Sciatic nerve (tissue), 2 donors: ENCODE measurements at regions not wholly inside any gene's neighbourhood (a gene's known extent, or its start where the extent isn't known, plus 50 kb on each side); places are given as distances from the start of the nearest gene placed in this dataset.
"Not testable (repeated sequence)": the region's sequence is repeated elsewhere in the genome, so short reads cannot be mapped to it uniquely, and the experiment has no call there.

Source experiments
- ATAC-seq: fragments of 200-7000 bp; cut with Tn5 transposase; one replicate; pipeline ENCODE4 v1.9.1; 2020; ENCODE audit warnings: mild to moderate bottlenecking, moderate library complexity
- DNase-seq: peaks from one replicate; pipeline ENCODE4 v3.0.0-alpha.2; 2020; ENCODE audit warnings: low spot score
- intact Hi-C: fragments of 100-400 bp; cut with DNase I; formaldehyde crosslinking; loops from one replicate; pipeline ENCODE4 v1.14.2; 2022
- donor health status: DM: no; HTN: no; CAD: no.
- donor health status: DM: no; HTN: no; CAD: no.

GRCh38 chr5:10034001-10034400 is 215.7 kb downstream of the ATPSCKMT start:
- ATAC-seq (peak; percentile 45), DNase-seq (peak; percentile 60)
- intact Hi-C loops, result no loop called here

GRCh38 chr5:10031817-10032216 is 217.9 kb downstream of the ATPSCKMT start:
- DNase-seq, result no peak

DNA sequence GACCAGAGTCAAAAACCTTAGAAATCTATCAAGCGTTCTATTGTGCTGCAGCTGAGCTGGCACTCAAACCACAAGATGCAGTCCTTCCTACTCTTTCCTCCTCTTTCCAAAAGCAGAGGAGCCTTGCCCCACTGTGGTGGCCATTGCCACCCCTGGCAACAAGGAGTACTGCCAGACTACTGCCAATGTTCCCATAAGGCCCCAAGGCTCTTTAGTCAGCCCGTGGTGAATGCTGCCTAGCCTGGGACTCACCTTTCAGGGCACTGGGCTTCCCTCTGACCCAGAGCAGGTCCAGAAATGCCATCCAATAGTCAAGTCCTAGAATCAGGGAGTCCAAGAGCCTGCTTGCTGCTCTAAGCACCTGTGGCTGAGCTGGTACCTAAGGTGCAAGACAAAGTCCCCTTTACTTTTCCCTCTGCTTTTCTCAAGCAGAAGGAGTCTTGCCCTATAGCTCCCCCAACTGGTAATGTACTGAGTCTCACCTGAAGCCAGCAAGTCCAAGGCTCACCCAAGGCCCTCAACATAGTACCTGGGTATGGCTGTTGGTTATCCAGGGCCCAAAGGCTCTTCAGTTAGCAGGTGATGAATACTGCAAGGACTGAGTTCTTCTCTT is 219.4 kb downstream of the ATPSCKMT start:
- intact Hi-C loops, result no loop called here
- no peak for ATAC-seq
- no peak for DNase-seq

More at GRCh38 chr5:10031817-10032216, 217.9 kb downstream of the ATPSCKMT start:
- intact Hi-C loops, result no loop called here
- ATAC-seq, result no peak

- DNase-seq, result no peak
- ATAC-seq, result no peak
- intact Hi-C loops, result no loop called here
Measured at GRCh38 chr5:10023494-10023893, 226.2 kb downstream of the ATPSCKMT start.

- no peak for DNase-seq
- intact Hi-C loops, result no loop called here
- ATAC-seq, result no peak
Measured at GRCh38 chr5:10021248-10021647, 228.4 kb downstream of the ATPSCKMT start.

GRCh38 chr5:10019236-10019635 is 230.5 kb downstream of the ATPSCKMT start:
- DNase-seq, result no peak
- ATAC-seq, result no peak
- intact Hi-C loops, result no loop called here

- intact Hi-C loops, result no loop called here
- DNase-seq (no peak), ATAC-seq (no peak)
Measured at GRCh38 chr5:10018201-10019069, 231.3 kb downstream of the ATPSCKMT start.

DNA sequence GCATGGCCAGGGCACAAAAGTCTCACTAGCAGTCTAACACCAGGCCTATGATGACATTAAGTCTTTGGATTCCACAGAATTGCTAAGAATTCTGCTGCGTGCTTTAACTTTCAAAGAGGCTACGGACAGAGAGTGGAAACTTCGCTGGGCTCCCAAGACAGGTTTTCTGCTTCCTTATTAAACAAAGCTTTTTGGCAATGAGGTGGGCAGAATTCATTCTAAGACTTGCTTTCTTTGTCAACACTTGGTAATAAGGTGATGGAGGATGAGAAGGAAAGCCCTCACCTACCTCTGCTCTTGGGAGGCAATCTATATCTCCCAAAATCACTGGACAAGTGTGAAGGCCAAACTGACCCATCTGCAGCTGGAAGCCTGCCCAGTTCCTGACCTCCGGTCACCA is 231.9 kb downstream of the ATPSCKMT start:
- DNase-seq (no peak), ATAC-seq (no peak)
- intact Hi-C loops, result no loop called here

DNA sequence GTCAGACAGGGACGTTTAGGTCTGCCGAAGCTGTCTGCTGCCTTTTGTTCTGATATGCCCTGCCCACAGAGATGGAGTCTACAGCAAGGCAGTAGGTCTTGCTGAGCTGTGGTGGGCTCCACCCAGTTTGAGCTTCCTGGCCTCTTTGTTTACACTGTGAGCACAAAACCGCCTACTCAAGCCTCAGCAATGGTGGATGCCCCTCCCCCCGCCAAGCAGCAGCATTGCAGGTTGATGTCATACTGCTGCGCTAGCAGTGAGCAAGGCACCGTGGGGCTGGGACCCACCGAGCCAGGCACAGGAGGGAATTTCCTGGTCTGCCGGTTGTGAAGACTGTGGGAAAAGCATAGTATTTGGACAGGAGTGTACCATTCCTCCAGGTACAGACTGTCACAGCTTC is 233.1 kb downstream of the ATPSCKMT start:
- ATAC-seq, intact Hi-C loops, DNase-seq: not testable (repeated sequence)

DNA sequence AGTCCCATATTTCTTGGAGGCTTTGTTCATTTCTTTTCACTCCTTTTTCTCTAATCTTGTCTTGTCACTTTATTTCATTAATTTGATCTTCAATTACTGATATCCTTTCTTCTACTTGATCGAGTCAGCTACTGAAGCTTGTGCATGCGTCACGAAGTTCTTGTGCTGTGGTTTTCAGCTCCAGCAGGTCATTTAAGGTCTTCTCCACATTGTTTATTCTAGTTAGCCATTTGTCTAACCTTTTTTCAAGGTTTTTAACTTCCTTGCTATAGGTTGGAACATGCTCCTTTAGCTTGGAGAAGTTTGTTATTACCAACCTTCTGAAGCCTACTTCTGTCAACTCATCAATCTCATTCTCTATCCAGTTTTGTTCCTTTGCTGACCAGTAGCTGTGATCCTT is 234.0 kb downstream of the ATPSCKMT start:
- intact Hi-C loops, ATAC-seq, DNase-seq: not testable (repeated sequence)

DNA sequence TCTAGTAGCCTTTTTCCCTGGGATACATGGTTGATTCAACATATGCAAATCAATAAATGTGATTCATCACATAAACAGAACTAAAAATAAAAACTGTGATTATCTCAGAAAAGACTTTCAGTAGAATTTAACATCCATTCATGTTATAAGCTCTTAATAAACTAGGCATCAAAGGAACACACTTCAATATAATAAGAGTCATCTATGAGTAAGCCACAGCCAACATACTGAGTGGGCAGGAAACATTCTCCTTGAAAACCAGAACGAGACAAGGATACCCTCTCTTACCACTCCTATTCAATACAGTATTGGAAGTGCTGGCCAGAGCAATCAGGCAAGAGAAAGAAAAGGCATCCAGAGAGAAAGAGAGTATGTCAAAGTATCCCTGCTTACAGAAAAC is 239.9 kb downstream of the ATPSCKMT start:
- ATAC-seq (no peak), DNase-seq (no peak)
- intact Hi-C loops, result no loop called here

DNA sequence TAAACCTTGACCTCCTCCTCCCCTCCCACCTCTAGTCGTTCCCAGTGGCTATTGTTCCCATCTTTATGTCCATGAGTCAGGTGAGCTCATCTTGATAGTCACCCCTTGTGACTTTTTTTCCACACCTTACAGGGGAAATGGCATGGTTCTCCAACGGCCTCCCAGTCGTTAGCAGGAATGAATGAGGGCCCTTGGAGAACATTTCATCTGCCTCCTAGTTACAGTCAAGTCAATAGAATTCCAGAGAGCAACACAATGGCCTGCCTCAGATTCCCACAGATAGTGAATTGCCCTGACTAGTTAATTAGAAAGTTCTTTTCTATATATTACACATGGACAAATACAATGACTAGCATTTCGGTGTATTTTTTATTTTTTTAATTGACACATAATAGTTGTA is 262.6 kb downstream of the ATPSCKMT start:
- intact Hi-C loops, result no loop called here
- DNase-seq, result no peak
- no peak for ATAC-seq

GRCh38 chr5:9977070-9977469 is 272.6 kb downstream of the ATPSCKMT start:
- no peak for ATAC-seq
- intact Hi-C loops, result no loop called here

GRCh38 chr5:9976621-9977020 is 273.1 kb downstream of the ATPSCKMT start:
- ATAC-seq (no peak), DNase-seq (no peak)
- intact Hi-C loops, result no loop called here

More at GRCh38 chr5:9977070-9977469, 272.6 kb downstream of the ATPSCKMT start:
- no peak for DNase-seq

DNA sequence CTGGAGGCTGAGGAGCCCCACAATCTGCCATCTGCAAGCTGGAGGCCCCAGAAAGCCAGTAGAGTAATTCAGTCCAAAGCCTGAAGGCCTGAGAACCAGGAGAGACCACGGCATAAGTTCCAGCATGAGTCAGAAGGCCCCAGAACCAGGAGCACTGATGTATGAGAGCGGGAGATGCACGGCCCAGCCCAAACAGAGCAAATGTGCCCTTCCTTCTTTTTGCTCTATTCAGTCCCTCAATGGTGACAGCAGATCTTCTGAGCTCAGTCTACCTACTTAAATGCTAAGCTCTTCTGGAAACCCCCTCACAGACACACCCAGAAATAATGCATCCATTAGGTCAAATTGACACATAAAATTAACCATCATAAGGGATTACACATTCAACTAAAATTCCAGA is 277.6 kb downstream of the ATPSCKMT start:
- DNase-seq (no peak), ATAC-seq (no peak)
- intact Hi-C loops, result no loop called here

GRCh38 chr5:9971301-9971700 is 278.4 kb downstream of the ATPSCKMT start:
- no peak for ATAC-seq
- intact Hi-C loops, result no loop called here
- no peak for DNase-seq

DNA sequence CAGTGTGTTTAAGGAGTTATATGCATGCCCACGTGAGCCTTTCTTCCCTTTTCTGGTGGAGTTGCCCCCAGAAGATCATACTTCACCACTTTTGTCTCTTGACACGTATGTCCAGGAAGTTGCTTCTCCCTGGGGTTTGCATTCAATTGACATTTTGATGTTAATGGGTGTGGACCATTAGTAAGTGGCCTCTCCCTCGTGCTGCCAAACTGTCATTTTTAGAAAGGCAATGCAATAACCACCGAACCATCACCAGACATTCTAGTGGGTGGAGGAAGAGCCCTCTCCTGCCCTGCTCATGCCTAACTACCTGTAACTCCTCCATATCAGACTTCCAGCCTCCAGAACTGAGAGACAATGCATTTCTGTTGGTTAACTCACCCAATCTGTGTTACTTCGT is 290.8 kb downstream of the ATPSCKMT start:
- ATAC-seq, result no peak
- intact Hi-C loops, result no loop called here
- no peak for DNase-seq

DNA sequence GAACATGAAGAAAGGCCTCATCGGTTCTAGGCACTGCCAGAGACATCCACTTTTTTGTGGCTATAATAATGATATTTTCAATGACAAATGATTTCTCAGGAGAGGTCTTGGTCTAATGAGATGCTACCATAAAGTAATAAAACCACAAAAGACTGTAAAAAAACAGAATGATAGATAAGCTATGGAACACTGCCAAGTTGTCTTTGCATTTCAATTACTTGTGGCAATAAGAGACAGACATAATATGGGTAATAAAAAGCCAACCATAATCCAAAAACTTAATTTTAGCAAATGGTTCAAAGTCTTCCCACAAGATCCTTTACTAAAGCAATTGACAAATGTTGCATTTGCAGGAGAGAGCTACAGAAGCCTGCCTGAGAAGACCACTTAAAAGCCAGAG is 292.5 kb downstream of the ATPSCKMT start:
- intact Hi-C loops, result no loop called here
- no peak for ATAC-seq
- DNase-seq, result no peak

- no peak for ATAC-seq
Measured at GRCh38 chr5:9956725-9957124, 293.0 kb downstream of the ATPSCKMT start.

DNA sequence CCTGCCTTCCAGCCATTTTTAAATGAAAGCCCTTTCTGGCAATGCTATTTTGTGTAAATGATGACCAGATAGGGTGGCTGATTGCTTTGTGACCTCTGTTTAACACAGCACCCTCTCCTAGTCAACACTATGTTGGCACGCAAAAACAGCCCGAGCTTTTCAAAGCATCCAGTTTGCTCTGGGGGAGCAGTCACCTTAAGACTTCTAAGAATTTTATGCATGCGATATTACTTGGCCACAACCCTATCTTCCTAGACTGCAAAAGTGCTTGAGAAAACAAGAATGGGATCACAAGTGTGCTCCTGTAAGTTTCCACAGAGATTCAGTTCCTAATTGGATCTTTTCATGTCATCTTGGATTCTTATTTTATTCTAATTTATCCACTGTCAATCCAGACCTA is 294.1 kb downstream of the ATPSCKMT start:
- no peak for ATAC-seq
- no peak for DNase-seq
- intact Hi-C loops, result no loop called here

More at GRCh38 chr5:9956725-9957124, 293.0 kb downstream of the ATPSCKMT start:
- intact Hi-C loops, result no loop called here
- no peak for DNase-seq
